ENCODE measurements at regions not wholly inside any gene's neighbourhood (a gene's known extent, or its start where the extent isn't known, plus 50 kb on each side); places are given as distances from the start of the nearest gene placed in this dataset.

DNA sequence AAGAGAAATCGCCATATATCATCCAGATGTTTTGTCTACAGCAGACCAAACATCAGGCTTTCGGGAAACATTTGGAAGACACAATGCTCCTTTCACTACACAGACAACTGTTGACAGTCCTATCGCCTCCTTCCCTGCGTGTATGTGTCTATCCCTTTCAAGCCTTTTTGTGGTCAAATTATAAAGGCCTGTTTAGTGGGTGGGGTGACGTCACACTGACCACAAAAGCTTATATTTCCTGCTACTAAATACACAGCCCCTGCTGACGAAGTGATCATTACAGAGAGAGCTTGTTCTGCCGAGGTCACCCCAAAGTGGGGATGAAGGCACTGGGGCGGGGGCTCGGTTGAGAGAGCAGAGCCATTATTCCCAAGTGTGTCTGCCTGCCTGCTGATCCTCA is 302.7 kb upstream of the TNP1 start:
- TF ChIP-seq POLR2A (IDR thresholded peaks at IDR 0.05): no peak
- TF ChIP-seq, protein P1, sequence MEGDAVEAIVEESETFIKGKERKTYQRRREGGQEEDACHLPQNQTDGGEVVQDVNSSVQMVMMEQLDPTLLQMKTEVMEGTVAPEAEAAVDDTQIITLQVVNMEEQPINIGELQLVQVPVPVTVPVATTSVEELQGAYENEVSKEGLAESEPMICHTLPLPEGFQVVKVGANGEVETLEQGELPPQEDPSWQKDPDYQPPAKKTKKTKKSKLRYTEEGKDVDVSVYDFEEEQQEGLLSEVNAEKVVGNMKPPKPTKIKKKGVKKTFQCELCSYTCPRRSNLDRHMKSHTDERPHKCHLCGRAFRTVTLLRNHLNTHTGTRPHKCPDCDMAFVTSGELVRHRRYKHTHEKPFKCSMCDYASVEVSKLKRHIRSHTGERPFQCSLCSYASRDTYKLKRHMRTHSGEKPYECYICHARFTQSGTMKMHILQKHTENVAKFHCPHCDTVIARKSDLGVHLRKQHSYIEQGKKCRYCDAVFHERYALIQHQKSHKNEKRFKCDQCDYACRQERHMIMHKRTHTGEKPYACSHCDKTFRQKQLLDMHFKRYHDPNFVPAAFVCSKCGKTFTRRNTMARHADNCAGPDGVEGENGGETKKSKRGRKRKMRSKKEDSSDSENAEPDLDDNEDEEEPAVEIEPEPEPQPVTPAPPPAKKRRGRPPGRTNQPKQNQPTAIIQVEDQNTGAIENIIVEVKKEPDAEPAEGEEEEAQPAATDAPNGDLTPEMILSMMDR (IDR thresholded peaks at IDR 0.05): no peak

Measured in body of pancreas (tissue), 4 donors.